Epithelial cell of esophagus (primary cell): ENCODE measurements at regions not wholly inside any gene's neighbourhood (a gene's known extent, or its start where the extent isn't known, plus 50 kb on each side); places are given as distances from the start of the nearest gene placed in this dataset.

Experiments used
- DNase-seq: peaks from one replicate; pipeline ENCODE4 v3.0.0; 2010; ENCODE audit warnings: low read depth
- H3K4me3 ChIP-seq: 2 replicates; pipeline ENCODE4 v1.5.1; 2011; ENCODE audit warnings: mild to moderate bottlenecking, low read length, control low read depth
- TF ChIP-seq, protein P1 (sequence below): IDR thresholded peaks from 2 replicates; pipeline ENCODE4 v1.5.1; 2011; ENCODE audit warnings: low read depth, mild to moderate bottlenecking, low read length, control low read depth, inconsistent platforms; ENCODE audit not compliant: insufficient read depth; ENCODE audit errors: missing control alignments

DNA sequence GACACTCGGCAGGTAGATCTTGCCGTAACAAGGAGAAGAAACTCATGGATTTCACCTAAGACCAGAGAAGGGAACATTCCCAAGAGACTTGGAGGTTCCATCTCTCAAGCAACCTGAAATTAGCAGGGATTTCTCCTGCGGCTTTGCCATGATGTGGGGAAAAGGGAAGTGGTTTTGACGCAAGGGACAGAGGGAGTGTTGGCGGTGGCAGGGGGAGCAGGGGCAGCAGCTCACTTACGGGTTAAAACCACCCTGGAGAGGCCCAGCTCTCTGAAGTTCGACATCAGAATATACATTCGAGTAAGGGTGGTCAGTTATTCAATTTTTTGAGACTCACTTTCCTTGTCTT lies 76.1 kb upstream of the POMP start:
- no peak overlapping the region for H3K4me3 ChIP-seq
- TF ChIP-seq, protein P1, sequence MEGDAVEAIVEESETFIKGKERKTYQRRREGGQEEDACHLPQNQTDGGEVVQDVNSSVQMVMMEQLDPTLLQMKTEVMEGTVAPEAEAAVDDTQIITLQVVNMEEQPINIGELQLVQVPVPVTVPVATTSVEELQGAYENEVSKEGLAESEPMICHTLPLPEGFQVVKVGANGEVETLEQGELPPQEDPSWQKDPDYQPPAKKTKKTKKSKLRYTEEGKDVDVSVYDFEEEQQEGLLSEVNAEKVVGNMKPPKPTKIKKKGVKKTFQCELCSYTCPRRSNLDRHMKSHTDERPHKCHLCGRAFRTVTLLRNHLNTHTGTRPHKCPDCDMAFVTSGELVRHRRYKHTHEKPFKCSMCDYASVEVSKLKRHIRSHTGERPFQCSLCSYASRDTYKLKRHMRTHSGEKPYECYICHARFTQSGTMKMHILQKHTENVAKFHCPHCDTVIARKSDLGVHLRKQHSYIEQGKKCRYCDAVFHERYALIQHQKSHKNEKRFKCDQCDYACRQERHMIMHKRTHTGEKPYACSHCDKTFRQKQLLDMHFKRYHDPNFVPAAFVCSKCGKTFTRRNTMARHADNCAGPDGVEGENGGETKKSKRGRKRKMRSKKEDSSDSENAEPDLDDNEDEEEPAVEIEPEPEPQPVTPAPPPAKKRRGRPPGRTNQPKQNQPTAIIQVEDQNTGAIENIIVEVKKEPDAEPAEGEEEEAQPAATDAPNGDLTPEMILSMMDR: no peak
- DNase-seq: no peak

DNA sequence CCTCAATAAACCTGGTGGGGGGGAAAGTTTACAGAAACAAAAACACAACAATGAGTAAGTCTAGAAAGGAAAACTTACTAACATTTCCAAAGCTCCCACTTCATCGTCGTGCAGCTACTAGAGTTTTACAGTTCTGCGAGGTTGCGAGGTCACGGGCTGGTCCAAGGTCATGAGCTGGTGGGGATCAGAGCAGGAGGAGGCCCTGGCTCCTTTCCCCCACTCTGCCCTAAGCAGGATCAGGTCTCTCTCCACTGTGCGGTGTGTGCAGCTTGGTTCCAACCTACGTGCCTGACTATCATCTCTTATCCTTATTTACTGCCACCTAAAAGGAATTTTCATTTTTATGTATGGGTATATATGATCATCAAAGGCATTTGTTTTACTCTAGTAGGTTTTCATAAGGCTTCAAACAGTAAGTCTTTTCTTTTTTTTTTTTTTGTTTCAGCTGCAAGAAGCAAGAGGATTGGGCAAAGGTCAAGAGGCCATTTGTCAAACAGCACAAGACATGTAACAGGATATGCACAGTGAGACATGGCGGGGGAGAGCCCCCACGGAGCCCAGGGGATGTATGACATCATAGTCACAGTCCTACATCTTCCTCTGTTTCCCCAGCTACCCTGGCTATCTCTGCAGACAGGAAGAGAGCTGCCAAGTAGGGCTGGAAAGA lies 76.6 kb upstream of the POMP start:
- no peak overlapping the region for H3K4me3 ChIP-seq
- TF ChIP-seq, protein P1: no peak
- no peak for DNase-seq

DNA sequence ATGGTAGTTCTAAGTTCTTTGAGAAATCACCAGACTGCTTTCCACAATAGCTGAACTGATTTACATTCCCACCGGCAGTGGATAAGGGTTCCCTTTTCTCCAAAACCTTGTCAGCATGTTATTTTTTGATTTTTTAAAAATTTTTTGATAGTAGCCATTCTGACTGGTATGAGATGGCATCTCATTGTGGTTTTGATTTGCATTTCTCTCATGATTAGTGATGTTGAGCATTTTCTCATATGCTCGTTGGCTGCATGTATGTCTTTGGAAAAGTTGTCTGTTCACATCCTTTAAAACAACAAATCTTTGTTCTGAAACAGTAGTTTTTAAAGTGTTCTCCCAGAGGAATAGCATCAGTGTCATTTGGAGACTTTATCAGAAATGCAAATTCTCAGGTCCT lies 77.5 kb upstream of the POMP start:
- DNase-seq: no peak
- no peak overlapping the region for H3K4me3 ChIP-seq
- TF ChIP-seq, protein P1: no peak

DNA sequence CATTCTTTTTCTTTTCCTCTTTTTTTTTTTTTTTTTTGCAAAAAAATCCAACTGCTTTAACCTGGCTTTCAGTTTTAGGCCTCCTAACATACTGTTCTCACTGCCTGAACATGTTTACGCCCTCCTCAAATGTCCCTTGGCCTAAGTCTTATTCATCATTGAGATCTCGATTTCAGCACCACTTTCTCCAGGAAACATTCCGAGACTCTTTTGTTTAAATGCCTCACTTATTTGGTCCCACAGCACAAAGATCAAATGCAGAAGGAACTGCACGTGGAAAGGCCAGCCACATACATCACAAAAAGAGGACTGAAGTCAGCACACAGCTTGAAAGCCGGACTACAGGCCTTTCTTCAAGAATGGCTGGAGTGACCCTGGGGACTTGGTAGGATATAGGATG lies 79.2 kb upstream of the POMP start:
- DNase-seq: no peak
- H3K4me3 ChIP-seq: no peak overlapping the region
- TF ChIP-seq, protein P1: no peak

DNA sequence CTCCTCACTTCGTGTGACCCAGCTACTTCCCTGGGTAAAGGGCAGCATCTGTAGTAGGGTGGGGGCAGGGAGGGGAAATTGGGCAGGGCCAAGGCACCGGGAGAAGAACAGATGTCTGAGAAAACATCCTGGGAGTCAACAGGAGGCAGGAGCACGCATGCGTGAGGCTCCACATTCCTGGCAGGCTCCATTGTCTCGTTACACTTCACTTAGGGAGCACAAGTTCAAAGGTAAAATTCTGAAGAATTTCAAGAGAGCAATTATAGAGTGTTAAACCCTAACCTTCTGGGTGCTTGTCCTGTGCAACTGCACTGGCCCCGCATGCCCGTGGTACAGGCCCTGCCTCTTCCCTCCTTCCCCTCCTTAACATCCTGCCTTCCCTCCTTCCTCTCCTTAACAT lies 79.6 kb upstream of the POMP start:
- no peak for DNase-seq
- TF ChIP-seq, protein P1: no peak
- H3K4me3 ChIP-seq: no peak overlapping the region

DNA sequence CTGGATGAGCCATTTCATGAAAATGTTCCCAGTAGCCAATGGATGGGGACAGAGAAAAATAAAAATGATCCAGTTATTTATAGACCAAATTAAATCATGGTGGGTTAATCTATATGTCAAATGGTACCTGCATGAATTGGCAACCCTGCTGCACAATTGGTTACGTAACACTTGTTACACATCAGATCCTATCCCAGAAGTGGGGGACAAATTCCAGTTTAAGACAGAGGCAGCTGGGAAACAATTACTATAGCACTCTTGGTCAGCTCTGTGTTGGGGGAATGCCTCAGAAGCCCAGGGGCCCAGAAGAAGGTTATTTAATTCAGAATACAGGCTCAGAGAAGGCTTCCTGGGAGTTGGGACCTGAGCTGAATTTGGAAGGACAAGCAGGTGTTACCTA lies 81.1 kb upstream of the FLT1 start:
- no peak overlapping the region for H3K4me3 ChIP-seq

DNA sequence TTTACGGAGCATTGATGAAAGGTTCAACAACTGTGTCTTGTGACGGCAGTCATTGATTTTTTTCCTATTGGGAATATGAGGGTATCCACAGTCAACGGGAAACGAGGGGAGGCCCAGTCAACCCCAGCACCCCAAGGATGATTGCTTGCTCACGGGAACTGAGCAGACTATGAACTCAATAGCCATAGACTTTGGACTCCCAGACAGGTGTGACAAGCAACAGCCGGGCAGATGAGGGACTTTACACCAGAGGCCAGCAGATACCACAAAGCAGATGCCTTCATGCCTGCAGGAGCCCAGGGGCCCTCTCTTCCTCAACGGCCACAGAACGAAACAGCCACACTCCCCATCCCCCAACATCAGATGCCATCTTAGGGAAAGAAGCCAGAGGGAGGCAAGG lies 80.3 kb upstream of the FLT1 start:
- no peak overlapping the region for H3K4me3 ChIP-seq
- DNase-seq: no peak
- TF ChIP-seq, protein P1: no peak

More for the DNA sequence above, 81.1 kb upstream of the FLT1 start:
- TF ChIP-seq, protein P1: no peak
- no peak for DNase-seq
